SK-N-MC (cell line): ENCODE measurements at regions not wholly inside any gene's neighbourhood (a gene's known extent, or its start where the extent isn't known, plus 50 kb on each side); places are given as distances from the start of the nearest gene placed in this dataset.

ENCODE experiments used
- FOXP2 ChIP-seq: optimal IDR thresholded peaks from 2 replicates; pipeline ENCODE3; 2011; ENCODE audit warnings: mild to moderate bottlenecking, moderate library complexity; ENCODE audit not compliant: insufficient read depth; ENCODE audit errors: extremely low read length, control extremely low read depth
- POLR2AphosphoS5 ChIP-seq: IDR thresholded peaks from 2 replicates; pipeline ENCODE4 v1.6.1; 2012; ENCODE audit warnings: mild to moderate bottlenecking, low read depth, low read length, borderline replicate concordance

- TF ChIP-seq POLR2AphosphoS5 (no peak), FOXP2 (no peak)
Observed at GRCh38 chr6:121694801-121695251, 259.4 kb downstream of the GJA1 start.
